Esophagus mucosa (tissue), 1 donor: ENCODE measurements at regions not wholly inside any gene's neighbourhood (a gene's known extent, or its start where the extent isn't known, plus 50 kb on each side); places are given as distances from the start of the nearest gene placed in this dataset.
"Not testable (repeated sequence)": the region's sequence is repeated elsewhere in the genome, so short reads cannot be mapped to it uniquely, and the experiment has no call there.

Experiments used
- ATAC-seq: fragments of 200-7000 bp; cut with Tn5 transposase; one replicate; pipeline ENCODE4 v1.9.1; 2020
- donor health status: DM: yes; HTN: yes; CAD: no.

DNA sequence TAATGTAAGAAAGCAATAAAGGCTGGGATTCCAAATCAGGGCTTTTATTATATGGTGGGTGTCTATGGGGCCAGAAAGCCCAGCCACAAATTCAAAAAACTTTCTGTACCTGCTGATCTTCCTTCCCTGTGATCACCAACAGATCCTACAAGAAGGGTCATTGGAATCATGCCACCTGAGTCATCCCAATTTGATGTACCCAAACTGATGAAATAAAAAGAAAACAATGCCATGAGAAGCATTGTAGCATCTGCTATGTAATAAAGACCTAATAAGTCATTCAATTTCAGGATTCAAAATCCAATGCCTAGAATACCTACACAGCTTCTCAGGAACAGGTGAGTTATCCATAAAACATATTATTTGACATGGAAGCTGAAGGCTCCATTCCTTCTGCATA, 228.8 kb downstream of the DKK1 start:
- ATAC-seq, result no peak

DNA sequence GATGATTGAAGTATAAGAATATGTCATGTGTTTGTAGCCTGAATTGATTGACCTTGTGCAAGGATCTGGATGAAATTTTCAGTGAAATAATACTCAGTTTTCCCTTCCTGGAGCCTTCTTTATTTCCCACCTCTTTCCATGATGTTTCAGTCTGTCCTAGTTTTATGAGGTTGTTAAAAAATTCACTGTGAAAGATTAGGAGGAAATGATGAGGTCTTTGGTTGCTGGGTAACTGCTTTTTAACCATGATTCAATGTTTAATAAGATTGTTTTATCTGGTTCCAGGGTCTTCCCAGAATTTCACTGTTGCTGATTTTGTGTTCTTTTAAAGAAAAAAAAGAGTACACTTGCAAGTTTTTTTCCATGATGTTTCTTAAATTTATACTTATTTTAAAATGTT, 221.5 kb downstream of the MBL2 start:
- no peak for ATAC-seq

DNA sequence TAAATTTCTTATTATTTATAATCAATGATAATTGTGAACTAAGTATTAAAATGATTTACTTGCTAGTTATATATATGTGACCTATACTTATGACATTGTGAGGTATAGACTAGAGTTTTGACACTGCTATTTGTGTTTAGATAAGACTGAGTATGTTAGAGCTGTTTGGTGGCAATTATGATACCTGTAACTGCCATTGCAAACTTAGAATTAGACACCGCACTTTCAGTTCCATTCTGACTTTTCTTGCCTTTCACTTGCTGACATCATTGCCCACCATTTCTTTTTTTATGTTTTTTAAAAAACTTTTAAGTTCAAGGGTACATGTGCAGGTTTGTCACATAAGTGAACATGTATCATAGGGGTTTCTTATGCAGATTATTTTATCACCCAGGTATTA, 214.5 kb downstream of the MBL2 start:
- ATAC-seq, result no peak

DNA sequence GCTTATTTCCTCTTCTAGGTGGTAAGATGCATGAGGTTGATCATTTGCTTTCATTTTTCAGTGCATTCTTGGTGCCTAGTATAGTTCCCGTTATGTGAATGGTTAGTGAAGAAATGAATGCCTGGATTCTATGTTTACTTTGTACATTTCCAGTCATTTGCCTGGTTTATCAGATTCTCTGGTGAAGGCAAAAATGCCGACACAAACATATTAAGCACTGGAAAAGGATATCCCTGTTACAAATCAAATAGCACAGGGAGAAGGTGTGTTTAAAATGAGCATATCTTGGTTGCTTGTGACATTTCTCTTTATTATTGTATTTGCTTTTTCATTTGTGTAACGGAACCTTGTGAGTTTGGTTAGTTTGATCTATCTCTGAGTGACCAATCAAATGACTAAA, 211.3 kb downstream of the MBL2 start:
- no peak for ATAC-seq

DNA sequence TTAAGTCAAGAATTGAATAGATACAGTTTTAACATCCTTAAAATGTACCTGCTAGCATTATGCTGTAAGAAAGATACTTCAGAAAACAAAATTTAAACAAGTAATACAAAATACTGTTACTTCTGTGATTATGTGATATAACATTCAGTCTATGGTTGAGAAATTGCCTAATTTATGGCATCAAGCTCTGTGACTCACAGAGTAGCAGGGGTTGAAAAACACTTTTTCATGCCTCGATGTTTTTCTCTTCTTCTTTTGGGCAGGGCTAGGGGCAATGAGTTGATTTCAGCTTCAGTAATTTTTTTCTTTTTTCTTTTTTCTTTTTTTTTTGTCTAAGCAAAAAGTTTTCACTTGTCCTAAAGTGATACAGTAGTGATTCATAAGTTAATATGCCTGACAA, 209.2 kb downstream of the MBL2 start:
- ATAC-seq, result no peak

DNA sequence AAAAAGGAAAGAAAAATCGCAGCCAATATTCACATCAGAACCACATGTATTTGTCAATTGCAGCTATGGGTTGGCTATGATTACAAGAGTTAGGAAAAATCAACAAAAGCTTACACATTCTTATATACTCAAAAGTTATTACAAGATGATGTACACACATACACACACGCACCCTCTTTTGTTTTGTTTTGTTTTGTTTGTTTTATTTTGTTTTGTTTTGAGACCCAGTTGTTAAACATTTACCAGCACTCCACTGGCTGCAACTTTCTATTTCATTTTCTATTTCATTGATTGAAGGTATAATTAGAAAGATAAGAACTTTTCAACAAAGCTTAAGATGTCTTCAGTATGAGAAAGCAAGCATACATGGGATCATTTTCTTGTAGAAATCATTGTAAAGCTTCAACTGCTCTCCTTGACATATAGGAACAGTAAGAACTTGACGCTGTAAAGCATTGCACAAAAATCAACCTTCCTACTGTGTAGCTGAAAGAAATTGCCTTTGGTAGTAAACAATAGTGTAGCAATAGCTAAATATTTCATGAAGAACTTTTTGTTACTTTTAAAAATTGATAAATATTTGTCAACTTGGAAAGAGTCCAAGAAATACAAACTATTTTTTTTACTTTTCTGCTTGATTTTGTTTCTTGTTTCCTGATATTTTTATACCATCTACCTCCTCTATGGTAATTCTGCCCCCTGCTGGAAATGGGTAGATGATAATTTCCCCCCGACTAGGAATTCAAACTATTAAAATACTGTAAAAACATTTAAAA, 205.9 kb downstream of the MBL2 start:
- no peak for ATAC-seq

DNA sequence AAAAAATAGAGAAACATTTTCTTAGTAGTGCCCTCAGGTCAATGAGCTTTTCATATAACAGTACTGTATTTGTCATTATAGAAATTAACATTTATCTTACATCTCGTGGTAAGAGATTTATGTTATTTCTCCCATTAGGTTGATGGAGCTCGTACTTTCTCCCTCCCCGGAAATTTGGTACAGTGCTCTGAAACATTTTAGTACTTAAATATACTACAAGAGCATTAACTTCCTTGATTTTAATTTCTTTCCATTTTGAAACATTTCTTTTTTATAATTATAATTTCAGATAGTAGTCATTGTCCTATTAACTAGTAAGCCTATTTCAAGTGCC, 205.4 kb downstream of the MBL2 start:
- ATAC-seq, result no peak

DNA sequence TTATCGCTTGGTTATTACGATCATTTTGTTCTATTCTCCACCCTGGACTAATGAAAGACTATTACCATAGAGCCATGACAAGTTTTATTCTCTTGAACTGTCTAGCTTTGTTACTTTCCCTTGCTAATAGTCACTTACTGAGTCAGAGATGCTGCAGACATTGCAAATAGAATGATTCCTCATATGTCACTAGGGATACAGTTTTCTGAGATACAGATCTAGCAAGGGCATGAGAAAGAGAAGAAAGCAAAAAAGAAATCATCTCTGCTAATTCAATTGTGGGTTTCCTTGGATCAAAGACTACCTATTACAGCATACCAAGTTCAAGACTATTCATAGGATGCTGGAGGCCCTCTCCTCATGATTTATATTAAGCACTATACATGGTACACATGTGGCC, 204.3 kb downstream of the MBL2 start:
- no peak for ATAC-seq

DNA sequence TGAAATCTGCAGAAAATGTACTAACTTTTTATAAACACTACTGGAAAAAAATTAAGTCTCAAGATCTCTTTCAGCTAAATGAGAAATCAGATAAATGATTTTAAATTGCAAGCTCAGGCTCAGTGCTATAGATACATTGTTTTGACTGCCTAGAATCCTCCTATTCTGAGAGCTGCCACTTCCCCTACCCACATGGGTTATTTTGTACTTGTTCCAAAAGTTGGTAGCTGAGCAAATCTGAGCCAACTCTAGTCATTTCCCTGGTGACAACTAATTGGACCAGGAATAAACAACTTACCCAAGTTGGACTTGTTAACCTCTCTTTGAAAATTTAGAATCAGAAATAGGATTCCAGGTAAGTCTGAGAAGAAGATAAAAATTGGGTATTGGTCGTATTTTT, 202.1 kb downstream of the MBL2 start:
- no peak for ATAC-seq

DNA sequence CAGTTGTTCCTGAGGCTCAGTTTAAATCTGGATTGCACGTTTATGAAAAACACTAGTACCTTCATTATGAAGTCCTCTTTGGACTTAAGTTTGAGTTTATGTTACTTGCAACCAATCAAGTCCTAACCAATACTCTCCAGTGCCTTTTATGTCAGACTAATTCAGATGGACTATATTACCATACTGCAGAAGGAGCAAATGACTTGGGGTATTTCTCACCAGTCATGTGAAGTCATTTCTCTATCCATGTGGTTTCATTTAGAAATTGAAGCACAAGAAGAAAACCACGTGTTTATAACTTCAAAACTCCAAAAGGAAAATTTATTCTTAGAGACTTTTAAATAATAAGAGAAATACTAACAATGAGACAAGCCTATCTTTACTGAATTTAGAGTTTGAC, 201.6 kb downstream of the MBL2 start:
- no peak for ATAC-seq

DNA sequence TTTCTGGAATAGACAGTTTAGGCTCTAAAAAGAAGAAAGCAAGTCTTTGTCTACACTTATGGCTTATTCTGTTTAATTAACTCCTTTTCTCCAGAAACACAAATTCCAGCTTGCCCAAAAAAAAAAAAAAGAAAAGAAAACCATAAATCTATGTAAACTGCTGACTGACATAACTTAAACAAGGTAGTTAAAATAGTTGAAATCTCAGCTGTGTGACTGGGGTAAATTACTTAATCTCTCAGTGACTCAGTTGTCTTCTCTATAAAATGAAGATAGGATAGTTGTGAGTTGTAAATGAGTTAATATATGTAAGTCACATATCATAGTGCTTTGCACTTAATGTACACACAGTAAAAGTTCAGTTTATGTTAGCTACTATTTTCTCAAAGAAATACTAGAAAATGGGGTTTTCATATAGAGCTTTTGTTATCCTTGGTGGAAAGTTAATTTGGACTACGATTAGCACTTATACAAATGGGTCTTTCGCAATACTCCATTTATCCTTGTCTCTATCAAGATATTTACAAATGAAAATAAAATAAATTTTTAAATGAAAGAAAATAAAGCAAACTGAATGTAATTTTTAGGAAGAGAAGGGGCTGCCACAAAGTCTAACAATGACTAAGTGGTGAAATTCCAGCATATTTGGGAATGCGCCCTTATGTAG, 200.9 kb downstream of the MBL2 start:
- no peak for ATAC-seq

DNA sequence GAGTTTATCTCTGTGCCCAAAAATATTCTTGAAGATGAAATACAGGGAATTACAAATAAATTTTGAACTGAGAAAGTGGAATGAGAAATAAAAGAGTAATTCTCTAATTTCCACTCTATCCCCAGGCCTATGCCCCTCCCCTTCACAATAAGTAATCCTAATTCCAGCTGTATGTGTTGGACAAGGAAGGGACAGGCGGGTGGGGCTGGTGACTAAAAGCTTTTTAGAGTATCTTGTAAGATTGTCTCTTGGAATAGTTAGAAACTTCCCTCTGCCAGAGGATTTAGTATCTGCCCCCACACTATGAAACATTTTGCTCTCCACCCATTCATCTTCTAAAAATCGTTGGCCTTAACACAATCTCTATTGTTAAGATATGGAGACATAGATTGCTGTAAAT, 199.2 kb downstream of the MBL2 start:
- no peak for ATAC-seq

DNA sequence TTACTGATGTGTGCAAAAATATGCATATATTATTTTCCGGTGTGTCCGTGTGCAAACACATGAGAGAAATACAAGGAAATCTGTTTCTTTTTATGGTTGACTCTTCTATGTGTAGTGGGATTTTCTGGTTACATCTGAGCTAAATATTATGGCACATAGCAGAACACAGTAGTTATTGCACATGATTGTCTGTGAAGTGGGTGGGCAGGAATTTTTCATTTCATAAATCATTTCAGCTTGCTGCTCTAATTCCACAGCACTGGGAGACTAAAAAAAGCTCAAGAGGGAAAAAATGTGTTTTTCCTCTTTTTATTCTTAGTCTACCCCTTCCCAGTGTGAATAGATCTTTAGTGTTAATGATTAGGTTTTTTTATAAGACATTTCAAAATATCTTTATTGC, 197.9 kb downstream of the MBL2 start:
- no peak for ATAC-seq

DNA sequence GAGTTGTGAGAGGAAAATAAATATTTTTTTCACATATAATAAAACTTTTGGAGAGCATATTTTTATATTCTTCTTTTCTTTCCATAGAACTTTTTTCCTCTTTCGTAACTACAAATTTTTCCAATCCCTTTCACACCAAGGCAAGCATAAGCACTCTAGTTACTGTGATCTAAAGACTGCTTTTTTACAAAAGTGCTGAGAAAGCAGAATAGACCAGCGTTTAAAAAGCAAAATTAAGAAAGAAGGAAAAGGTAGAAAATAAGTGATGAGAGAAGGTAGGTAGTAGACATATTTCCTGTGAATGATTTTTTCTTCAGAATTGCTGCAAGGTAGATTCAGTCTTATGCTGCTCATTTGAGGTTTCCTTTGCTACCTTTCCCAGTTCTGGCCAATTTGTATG, 195.5 kb downstream of the MBL2 start:
- no peak for ATAC-seq

DNA sequence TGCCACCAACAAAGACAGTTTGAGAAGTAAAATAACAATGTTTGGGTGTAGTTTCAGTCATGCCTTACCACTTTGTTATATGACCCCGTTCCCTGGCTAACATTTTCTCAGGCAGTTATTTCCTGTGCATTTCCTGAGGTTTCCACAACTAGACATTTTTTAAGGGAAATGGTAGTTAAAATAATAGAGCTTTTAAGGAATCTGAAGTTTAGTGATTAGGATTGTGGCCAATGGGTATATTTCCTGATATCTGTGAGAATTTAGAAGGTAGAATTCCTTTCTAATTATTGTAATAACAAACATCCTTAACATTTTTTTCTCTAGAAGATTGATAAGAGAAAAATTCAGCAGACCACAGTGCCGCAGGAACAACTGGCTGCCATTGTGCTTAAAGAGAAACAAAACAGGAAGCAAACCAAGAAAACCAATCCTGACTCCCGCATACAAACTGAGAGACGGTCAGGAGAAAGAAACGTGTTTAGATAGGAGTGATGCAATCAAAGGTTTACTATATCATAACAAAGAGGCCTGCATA, 193.6 kb downstream of the MBL2 start:
- no peak for ATAC-seq

DNA sequence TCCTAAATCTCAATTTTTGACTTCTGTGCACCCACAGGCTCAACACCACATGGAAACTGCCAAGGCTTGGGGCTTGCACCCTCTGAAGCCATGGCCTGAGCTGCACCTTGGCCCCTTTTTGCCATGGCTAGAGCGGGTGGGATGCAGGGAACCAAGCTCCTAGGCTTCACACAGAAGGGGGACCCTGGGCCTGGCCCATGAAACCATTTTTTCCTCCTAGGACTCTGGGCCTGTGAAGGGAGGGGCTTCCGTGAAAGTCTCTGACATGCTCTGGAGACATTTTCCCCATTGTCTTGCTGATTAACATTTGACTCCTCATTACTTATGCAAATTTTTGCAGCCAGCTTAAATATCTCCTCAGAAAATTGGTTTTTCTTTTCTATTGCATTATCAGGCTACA, 190.9 kb downstream of the MBL2 start:
- not testable (repeated sequence) for ATAC-seq

DNA sequence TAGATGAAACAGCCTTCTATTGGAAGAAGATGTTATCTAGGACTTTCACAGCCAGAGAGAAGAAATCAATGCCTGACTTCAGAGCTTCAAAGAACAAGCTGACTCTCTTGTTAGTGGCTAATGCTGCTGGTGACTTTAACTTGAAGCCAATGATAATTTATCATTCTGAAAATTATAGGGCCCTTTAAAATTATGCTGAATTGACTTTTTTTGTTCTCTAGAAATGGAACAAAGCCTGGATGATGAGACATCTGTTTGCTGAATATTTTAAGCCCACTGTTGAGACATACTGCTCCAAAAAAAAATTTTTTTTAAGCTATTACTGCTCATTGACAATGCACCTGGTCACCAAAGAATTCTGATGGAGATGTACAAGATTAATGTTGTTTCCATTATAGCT, 189.2 kb downstream of the MBL2 start:
- ATAC-seq, result no peak

DNA sequence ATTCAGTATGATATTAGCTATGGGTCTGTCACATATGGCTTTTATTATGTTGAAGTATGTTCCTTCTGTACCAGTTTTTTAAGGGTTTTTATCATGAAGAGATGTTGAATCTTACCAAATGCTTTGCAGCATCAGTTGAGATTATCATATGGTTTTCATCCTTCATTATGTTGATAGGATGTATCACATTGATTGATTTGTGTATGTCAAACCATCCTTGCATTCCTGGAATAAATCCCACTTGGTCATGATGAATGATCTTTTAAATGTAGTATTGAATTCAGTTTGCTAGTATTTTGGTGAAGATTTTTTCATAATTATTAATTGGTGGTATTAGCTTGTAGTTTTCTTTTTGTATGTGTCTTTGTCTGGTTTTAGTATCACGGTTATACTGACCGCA, 185.9 kb downstream of the MBL2 start:
- no peak for ATAC-seq

DNA sequence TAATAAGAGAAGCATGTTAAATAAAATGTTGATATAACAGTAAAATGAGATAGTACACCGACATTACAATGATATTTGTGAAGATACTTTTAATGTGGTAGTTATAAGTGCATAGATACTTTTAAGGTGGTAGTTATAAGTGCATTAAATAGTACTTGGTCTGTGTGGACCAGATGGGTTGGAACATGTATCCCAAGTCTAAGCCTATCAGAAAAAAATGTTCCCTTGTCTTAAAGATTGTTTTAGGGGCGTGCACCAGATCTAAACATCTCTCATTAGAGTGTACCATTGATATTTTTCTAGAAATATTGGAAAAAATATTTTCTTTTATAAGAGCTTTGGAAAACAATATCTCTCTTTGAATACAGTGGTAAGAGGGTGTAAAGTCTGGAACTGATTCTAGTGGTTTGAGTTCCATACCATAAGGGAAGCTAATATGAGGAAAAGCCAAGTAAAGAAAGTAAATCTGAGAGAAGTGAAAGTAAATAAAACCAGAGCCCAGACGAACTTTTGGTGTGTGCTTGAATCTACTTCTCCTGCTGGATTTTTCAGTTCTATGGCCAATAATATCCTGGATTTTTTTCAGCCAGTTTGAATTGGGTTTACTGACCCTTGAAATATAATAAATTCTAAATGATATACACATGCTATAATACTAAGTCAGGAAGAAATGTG, 175.3 kb downstream of the MBL2 start:
- ATAC-seq, result no peak

DNA sequence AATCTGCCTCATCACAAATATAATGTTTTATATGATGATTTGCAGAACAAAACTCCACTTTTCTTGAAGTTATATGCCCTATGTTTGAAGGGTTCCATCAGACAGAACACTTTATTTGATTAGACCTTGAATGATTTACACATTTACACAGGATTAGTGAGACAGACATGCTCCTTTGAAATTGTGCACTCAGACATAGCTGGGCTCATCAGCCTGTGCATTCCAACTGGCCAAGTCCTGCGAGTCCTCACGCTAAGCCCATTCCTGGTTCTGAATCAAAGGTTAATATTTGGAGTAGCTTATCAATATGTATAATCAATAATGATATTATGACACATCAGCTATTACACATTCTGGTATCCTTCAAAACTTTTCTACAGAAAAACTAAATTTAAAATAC, 173.6 kb downstream of the MBL2 start:
- no peak for ATAC-seq

DNA sequence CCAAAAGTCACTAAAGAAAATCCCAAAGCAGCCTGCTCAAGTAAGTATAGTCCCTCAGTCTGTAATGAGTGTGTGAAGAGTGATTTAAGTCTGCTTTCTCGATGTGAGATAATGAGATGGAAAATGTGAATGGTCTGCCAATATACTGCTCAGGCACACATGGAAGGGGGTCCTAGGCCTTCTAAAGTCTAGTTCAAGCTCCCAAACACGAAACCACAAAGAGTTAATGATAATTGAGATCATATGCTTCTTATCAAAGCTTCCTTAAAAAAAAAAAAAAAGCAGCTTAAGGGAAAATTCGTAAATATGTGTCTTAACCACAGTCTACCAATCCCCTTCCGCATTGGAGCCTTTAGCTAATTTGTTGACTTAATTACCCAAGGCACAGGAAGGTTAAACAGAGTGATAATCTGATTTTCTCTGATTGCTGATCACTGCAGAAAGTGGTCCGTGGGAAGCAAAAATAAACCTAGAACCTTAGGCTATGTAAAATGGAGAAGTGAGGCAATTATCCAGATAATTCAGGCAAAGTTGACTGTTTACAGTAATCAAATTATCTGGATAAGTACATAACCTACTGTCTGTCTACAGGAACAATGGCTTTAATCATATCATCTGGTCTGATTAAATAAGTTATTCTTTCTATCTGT, 172.9 kb downstream of the MBL2 start:
- ATAC-seq, result no peak

DNA sequence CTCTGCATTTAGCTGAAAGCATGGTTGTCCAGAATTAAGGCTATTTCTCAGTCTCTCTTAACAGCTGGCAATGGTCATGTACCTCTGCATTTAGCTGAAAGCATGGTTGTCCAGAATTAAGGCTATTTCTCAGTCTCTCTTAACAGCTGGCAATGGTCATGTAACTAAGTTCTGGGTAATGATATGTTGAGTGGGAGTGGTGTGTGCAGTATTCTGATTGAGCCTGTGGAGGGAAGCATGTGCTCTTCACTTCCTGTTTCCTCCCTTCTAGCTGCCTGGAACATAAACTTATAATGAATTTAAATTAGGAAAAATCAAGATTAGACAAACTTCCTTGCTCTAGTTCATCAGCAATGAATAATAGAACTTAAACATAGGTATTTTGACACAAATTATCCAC, 168.5 kb downstream of the MBL2 start:
- ATAC-seq, result not testable (repeated sequence)

DNA sequence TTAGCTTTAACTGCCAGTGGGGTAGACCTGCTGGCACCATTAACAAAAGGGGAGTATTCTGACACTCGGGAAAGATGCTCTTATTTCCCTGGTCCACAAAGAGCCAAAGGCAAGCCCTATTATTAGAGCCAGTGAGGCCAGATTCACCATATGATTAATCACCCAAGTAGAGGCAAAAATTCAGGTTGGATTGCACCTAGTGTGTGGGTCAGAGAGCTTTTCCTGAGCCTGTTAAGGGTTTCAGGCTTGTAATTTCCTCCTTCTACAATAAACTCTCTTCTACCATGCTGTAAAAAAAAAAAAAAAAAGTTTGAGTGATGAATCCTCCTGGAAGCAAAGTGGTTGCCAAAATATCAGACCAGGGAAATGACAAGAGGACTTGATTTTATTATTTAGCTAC, 163.5 kb downstream of the MBL2 start:
- ATAC-seq, result no peak
